ENCODE measurements at regions not wholly inside any gene's neighbourhood (a gene's known extent, or its start where the extent isn't known, plus 50 kb on each side); places are given as distances from the start of the nearest gene placed in this dataset.

DNA sequence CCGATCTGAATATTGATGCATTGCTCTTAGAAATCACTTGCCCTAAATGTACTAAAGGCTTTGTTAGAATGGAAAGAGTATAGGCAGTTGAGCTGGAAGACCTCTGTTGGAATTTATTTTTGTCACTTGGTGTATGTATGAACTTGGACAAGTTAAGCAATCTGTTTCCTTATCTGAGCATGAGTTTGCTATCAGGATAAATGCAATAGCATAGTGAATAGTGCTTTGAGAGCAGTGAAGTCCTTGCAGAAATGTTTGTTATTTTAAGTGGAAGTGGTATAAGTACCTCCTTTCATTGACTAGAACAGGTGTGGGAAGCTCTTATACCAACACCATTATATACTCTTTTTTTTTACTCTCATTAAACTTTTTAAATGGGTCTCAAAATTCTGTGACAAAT, 146.4 kb upstream of the ONECUT1 start:
- TF ChIP-seq CTCF (IDR thresholded peaks at IDR 0.05; ENCODE audit: low read length) (no peak), EZH2 (optimal IDR thresholded peaks at IDR 0.05; ENCODE audit: low read depth, low read length) (no peak), EZH2phosphoT487 (IDR thresholded peaks at IDR 0.05; ENCODE audit: low read length) (no peak)

All from MM.1S (cell line).